Activated CD4-positive, alpha-beta T cell treated with anti-CD3 and anti-CD28 coated beads for 24 hours (primary cell): ENCODE measurements at regions not wholly inside any gene's neighbourhood (a gene's known extent, or its start where the extent isn't known, plus 50 kb on each side); places are given as distances from the start of the nearest gene placed in this dataset.

ENCODE experiments used
- DNase-seq, 2 donors: peaks; one replicate each; pipeline ENCODE4 v3.0.0-alpha.2; 2020; ENCODE audit warnings: low read depth in 2 of 2

DNA sequence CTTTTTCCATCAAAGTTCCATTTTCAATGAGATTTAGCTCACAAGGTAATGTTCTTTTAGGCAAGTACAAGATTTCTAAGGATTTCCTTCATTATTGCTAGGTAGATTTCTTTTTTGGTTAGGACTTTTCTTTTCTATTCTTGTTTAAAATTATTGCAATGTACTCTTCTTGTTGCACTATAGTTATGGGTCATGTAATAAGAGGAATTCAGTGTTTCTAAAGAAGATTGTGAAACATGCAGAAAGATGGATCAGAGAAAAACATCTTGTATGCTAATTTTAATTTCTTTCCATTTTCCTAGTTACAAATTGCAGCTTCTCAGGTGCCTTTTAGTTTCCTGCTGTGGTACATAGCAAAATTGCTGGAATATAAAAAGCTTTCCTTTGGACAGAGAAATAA, 56.1 kb downstream of the BTG1 start:
- DNase-seq: no peak

DNA sequence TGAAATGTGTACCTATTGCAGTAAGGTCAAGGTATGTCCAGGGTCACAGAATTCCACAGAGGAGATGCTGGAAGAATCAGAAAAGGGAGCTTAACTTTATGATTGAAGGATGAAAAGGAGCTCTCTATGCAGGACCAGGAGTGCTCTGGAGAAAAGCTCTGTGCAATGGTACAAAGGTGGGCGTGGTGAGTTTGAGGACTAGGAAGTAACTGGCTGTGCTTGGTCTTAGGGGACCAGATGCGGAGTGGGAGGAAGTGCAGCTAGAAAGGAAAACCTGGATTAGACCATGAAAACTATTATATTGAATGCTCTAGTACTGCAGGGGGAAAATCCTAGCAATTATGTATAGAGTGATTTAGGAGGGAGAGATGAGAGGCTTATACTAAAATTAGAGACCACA, 56.8 kb downstream of the BTG1 start:
- DNase-seq: no peak

DNA sequence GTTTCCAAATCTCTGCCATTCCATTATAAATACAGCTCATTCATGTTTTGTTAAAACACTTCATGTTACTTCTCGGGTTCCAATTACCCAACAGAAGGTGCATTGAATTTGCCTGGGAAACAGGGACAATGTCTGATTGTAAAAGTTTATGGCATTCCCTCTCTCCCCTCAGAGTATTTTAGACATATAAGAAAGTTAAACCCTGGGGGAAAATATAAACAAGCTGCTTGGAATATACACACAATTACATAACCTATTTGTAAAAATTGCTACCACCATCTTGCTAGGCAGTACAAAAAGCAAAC, 60.0 kb downstream of the BTG1 start:
- DNase-seq: no peak

DNA sequence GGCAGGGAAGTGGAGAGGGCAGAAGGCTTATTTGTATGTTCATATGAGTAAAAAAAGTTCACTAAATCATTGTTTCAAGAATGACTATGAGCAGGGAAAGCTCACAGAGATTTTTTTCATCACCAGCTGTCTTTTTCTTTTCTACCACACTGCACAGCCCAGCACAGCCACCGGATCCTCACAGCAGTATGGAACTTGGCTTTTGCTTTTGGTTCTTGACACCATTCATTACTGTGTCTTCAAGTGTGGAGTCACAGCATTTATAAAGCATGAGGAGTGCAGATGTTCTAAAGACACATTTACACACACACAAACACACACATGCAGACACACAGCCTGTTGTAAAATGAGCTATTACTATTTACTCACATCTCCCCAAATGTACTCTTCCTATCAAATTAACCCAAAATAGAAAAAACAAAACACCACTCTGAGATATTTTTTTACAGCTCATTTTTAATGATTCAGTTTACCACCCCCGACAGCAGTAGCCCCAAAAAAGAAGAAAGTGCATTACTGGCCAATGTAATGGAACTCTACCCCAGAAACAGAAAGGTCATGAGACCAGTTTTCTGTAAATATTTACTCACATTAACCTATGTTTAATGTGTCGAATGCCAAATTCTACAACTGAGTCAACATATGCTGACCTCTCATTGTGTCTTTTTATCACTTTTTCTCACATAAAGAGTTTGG, 60.5 kb downstream of the BTG1 start:
- DNase-seq: no peak

DNA sequence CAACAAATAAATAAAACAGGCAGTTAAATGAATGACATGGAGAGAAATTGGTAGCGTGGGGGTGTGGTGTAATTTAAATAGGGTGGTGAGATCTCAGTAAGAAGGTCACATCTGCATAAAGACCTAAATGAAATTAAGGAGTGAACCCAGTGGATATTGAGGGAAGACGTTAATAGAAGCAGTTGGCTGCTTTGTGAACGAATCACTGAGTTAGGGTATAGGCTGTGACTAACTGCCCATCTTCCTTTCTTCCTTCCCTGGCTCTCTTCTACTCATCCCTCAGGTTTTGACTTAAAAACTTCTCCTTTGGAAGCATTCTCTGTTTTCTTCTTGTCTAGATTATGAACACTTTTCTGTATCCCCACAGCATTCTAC, 64.7 kb downstream of the BTG1 start:
- DNase-seq: no peak

DNA sequence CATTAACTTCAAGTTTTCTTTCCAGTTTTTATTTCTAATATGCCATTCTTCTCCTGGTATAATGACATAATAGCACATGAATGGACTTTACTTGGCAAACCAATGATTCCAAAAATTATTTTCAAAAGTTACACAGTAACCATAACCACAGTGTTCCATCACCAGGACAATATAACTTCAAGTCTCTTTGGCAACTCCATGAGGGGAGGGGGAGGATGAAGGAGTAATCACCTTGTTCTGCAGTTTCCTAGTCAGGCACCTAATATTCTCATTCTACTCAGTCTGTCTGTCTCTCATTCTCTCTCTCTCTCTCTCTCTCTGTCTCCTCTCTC, 66.6 kb downstream of the BTG1 start:
- no peak for DNase-seq

DNA sequence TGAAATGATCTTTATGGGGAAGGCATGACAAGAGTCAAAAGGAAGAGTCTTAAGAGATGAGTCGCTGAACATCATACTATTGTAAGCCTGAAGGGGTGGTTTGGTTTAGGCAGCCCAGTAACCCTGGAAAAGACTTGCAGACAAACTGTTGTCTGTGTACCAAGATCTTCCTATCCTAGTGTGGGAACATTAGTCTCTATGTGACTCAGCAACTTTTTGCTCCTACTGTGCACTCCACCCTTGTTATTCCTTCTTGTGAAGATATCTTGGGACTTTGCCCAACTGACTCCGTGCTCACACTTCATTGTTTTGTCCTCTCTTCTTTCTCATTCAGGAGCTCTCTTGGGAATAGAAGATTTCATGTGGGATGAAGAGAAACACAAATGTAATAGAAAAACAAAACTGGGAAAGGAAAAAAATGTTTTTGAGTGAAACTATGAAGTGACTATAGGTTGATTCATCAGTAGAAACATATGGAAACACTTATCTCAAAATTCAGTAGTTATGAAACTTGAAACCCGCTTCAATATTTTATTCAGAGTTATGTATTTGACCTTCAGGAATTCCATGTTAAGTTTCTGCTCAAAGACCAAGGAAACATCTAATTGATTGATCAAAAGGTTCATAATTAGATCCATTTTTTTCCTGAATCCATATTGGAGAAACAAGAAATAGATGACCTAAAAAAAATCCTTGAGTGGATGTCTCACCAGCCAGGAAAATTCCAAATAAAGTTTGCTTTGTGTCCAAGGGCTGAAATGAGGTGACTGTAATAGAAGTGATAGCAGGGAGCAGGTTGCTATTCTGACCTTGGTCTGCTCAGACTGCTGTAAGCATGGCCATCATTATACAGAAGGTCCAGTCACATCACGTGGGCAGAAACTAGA, 67.2 kb downstream of the BTG1 start:
- peak in 1 of 2 donors; percentile 22 for DNase-seq

DNA sequence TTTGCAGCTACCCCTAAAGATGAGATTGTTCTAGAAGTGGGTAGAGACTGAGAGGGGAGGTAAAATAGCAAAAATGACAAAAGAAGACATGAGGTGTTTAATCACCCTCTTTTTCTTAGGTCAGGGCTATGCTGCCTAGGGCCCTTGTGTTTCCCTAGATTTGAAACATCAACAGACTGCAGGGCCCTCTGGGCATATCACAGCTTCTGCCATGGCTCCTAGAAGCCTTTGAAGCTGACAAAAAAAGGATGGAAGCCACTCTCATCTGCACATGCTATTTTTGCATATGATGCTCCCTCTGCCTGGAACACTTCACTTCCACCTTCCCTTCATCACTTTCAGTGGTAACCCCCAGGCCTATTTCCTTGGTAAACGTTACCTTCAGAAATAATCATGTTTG, 68.1 kb downstream of the BTG1 start:
- no peak for DNase-seq

DNA sequence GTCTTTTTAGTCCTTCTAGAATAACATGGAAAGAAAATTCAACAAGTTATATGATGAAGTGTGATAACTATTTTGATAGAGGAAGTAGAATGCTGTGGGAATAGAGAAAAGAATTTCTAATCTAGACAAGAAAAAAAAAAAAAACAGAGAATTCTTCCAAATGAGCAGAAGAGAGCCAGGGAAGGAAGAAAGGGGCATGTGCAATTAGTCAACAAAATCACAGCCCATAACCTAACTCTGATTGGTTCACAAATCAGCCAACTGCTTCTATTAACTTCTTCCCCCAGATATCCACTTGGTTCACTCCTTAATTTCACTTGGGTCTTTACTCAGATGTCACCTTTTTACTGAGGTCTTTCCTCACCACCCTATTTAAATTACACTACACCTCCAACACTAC, 69.5 kb downstream of the BTG1 start:
- DNase-seq: no peak

DNA sequence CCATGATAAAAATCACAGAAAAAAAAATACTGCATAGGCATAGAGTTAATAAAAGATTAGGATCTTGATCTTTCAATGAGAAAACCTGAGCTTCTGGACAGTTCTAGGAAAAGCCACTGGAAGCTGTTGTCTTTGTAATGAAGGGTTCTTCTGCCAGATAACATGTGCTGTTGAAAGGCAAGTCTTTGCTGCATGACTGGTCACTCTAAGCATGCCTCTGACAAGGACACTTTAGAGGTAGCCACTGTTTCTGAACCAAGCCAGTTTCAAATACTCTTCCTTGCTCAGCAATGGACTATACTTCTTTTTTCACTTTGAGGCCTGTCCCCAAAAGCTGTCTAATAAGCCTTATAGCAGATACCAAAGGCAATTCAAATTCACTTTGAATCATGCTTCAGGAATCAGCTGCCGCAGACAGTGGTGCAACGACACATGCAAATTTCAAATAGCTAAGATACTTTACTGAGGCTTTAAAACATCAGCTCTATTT, 70.2 kb downstream of the BTG1 start:
- no peak for DNase-seq

DNA sequence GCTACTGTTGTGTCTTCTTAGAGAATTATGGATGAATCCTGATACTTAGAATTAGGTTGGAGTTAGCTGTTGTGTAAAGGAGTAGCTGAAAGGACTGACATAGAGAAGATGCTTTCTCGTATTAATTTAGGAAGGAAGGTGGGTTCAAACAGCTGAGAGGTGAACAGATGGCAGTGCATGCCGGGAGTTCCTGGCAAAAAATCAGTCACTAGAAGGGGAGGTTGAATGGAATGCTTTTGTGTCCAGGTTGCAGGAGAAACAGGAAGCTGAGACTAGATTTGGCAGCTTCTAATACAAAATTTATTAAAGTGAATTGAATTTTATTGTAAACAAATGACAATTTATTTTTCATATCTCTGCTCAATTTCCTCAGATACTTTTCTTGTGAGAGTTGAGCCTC, 70.8 kb downstream of the BTG1 start:
- no peak for DNase-seq

DNA sequence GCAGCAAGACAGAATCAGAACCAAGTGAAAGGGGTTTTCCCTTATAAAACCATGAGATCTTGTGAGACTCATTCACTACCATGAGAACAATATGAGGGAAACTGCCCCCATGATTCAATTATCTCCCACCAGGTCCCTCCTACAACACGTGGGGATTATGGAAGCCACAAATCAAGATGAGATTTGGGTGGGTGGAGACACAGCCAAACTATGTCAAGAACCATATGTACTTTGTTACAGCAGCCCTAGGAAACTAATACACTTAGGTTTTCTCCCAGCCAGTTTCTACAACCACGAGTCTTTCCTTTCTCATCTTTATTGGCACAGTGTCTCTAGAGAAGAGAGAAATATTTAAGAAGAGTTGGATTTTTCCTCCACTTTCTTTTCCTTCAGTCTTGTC, 72.6 kb downstream of the BTG1 start:
- DNase-seq: no peak

DNA sequence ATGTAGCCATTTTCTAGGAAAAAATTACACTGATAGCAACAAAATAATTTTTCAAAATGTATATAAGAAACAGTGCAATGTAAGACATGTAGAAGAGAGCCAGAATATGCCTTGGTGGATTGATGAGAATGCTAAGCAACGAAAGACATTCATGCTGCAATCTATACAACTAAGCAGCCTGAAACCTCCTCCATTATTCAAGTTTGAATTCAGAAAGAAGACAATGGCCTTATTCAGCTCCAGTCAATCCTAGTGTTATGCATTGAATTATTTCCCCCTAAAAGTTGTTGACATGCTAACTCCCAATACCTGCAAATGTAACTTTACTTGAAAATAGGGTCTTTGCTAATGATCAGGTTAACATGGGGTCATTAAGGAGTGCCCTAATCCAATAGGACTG, 73.5 kb downstream of the BTG1 start:
- DNase-seq: no peak

DNA sequence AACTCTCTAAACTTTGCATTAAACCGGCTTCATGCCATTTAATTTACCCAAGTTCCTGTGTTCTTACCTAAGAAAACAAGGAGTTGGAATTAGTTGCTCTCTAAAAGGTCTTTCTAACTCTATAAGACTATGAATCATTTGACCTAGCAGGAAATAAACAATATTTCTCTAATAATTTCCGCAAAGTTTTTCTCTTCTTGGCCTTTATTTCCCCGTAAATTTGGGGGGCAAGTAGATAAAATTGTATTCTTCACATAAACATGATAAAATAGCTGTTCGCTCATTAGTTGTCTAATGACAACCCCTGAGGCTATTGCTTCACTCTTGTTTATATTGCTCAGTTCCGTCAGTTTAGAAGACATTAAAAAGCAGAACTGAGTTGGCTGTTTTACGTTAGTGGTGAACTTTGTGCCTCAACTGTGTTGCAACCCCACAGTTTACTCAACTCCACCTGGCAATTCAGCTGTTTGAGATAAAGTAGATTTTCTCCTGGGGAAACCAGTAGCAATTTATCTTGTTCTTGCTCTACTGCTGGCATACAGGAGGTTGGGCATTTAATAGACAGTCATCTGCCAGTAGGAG, 74.7 kb downstream of the BTG1 start:
- DNase-seq: no peak

DNA sequence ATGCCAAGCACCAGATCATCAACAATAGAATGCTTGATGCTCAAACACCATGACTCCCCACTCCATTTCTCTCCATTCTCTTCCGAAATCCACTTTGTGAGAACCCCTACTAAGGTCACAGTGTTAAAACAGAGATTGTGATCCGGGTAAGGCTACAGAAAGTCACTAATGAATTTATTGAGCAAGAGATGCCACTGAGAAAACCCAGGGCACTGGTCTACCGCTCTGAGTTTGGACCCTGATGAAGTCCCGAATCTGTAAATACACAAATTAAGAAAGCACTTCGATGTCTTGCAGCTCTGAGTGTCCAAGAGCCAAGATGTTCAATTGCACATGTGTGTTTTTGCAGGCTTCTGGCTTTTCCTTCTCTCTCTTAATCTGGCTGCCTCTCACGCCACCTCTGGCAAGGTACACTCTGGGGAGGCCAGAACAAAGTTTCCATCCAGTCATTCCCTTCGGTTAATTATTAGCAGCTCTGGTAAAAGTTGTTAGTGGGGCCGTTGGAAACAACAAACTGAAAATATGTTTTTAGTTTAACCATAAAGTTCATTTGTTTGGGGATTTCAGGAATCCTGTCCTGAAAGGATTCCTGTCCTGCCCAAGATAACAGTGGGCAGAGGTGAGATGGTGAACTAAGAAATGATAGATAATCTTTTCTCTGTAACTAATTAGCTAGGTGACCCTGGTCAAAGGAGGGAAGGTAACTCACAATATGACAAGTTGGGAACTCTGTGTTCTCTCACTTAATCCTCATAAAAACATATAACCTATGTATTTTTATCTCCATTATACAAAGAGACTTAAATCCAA, 75.4 kb downstream of the BTG1 start:
- no peak for DNase-seq

DNA sequence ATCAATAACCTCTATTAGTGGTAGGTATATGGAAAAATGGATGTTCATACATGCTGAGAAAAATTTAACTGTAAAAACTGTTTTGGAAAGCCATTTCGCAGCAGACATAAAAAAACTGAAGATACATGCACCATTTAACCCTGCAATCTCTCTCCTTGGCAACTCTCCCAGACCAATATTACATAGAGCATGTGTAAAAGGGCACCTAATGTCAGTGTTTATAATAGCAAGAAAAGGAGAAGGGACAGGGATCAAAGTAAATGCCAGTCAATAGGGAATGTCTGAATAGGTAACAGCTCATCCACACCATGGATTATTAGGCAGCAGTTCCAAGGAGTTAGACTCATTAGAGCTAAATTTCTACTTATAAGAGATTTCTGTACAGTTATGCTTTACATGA, 77.2 kb downstream of the BTG1 start:
- DNase-seq: no peak

DNA sequence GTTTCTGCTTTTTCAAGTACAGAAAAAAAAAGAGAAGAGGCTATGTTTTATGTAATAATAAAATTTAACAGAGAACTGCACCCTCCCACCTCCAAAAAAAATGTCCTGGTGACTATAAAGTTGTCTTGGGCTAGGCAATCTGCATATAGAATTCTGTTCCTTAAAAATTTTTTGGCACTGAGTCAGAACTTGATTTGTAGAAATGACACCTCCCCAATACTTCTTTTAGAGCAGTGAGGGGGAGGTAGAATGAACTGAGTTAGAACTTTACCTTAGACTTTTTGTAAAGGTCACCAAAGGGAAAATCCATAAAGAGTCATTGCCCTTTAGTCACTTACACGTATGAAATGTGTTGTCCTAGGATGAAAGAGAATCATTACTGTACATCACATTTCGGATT, 80.0 kb downstream of the BTG1 start:
- no peak for DNase-seq

DNA sequence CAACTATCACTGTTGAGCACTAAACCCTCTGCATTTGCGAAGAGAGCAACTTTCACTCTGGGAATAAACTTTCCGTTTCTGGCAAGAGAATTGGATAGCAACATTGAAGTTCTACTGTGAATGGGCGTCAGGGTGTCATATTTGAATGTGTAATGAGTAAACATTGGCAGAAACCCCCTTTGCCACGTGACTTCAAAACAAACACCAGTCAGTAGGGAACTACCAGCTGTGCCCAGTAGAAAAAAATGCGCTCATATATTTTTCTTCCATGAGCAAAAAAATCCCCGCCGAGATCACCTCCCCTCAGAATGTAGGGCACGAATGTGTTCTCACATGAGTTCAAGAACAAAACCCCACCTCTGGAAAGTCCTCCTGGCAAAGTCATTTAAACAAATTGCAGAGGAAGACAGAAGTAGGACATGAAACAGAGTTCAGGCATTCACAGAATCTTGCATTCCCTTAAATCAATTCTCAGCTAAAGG, 80.6 kb downstream of the BTG1 start:
- DNase-seq: no peak

DNA sequence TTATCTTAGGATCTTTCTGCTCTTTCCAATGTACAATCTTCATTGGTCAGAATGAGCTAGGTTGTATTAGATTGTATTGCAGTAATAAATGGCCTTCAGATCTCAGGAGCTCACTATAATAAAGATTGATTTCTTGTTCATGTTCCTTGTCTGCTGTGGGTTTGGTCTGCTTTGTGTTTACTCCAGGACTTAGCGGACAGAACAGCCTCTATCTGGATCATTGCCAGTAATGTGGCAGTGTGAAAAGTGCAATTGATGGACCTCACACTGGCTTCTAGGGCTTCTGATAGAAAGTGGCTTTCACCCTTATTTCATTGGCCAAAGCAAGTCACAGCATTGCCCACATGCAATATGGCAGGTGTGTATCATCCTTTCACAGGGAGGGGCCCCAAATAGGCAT, 81.2 kb downstream of the BTG1 start:
- no peak for DNase-seq

DNA sequence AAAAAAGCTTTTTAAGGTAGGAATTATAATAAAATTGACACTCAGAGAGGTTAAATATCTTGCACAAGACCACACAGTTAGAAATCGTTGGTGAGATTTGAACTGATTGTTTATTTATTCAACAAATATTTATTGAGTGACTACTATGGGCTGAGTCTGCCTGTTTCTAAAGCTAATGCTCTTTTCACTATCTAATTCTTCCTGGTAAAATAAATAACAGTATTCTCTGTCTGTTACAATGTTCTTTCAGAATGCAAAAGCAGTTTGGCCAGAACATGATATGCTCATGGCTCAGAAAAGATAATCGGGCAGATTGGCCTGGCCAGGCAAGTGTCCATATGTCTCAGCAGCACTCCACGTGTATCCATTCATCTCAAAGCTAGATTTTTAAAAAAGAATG, 82.0 kb downstream of the BTG1 start:
- DNase-seq: no peak

DNA sequence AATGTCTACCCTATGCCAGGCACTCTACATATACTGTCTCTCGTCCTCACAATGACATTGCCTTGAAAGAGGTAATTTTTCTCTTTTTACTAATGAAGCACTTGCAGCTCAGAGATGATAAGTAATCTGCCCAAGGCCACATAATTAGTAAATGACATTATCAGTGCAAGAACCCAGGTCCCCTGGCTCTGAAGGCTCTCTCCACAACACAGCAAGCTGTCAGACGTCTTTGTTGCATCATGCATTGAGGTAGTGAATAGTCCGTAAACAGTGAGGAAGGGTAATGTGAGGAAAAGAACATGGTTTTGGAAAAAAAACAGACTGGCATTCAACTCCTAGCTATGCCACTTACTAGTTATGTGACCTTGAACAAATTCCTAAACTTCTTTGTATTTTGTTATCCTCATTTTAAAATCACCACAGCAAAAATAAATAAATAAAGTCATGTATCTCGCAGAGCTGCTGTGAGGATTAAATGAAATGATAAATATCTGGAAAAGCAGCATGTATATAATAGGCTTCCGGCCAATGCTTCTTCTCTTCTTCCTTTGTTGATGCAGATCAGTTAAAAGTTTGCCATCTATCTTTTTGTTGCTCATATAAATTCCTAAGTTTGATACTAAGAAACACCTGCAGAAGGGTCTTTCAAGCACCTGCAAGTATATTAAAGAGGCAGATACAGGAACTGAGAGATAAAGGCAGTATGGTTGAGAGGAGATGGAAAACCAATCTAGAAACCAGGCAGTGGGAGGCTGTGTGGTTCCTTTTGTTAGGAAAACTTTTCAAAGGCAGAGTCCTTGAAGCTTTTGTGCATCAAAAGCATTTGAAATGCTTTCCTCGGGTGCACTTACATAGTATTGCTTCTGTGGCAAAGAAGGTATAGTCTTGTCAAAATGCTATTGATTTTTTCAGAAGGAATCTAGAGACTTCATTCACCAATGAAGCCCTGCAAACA, 82.8 kb downstream of the BTG1 start:
- DNase-seq: no peak
